ENCODE measurements at regions not wholly inside any gene's neighbourhood (a gene's known extent, or its start where the extent isn't known, plus 50 kb on each side); places are given as distances from the start of the nearest gene placed in this dataset.

GRCh38 chr10:93166134-93166533 lies 92.4 kb downstream of the CYP26A1 start:
- H2BK120ac ChIP-seq (ENCODE audit: low read depth, low read length): no peak overlapping the region
- H3K9ac ChIP-seq (ENCODE audit: low read depth, low read length): no peak overlapping the region
- no peaks in the 10 kb centered on the region for H4K20me1 ChIP-seq (ENCODE audit: insufficient read depth, low read length)
- no peak for ATAC-seq (ENCODE audit: low read depth)
- intact Hi-C loops (cut with micrococcal nuclease) (no loop called here), dilution Hi-C loops (cut with HindIII; ENCODE audit: low sequenced_read_pairs, unreplicated experiment) (no loop called here), in situ Hi-C loops (cut with MboI; ENCODE audit: low sequenced_read_pairs) (no loop called here)
- H3K27ac ChIP-seq (ENCODE audit: insufficient read depth, low read length): no peak overlapping the region
- no peak overlapping the region for H3K18ac ChIP-seq (ENCODE audit: low read depth, low read length)
- no peak overlapping the region for H3K4ac ChIP-seq (ENCODE audit: low read depth, low read length)
- H3K4me3 ChIP-seq (ENCODE audit: insufficient read depth, low read depth, low read length): no peak overlapping the region
- no peak overlapping the region for H4K91ac ChIP-seq (ENCODE audit: insufficient read depth, low read depth, low read length)
- no peak for DNase-seq
- no peak overlapping the region for H3K14ac ChIP-seq (replicated peaks; ENCODE audit: low read depth, low read length)
- TF ChIP-seq FOS (IDR thresholded peaks at IDR 0.05; ENCODE audit: low read depth, low read length) (no peak), MAFK (IDR thresholded peaks at IDR 0.05; ENCODE audit: low read depth, low read length) (no peak), CEBPB (IDR thresholded peaks at IDR 0.05; ENCODE audit: low read depth, low read length) (no peak), RFX5 (IDR thresholded peaks at IDR 0.05; ENCODE audit: low read depth, low read length) (no peak), NFE2L2 (IDR thresholded peaks at IDR 0.05; ENCODE audit: low read depth, low read length) (no peak), RCOR1 (IDR thresholded peaks at IDR 0.05; ENCODE audit: insufficient replicate concordance, low read length) (no peak), CTCF (conservative IDR thresholded peaks at IDR 0.05; ENCODE audit: low read depth, low read length) (no peak), CHD1 (IDR thresholded peaks at IDR 0.05; ENCODE audit: low read depth, low read length) (no peak), ELK1 (IDR thresholded peaks at IDR 0.05; ENCODE audit: borderline replicate concordance, low read depth, low read length) (no peak), MXI1 (IDR thresholded peaks at IDR 0.05; ENCODE audit: borderline replicate concordance, low read depth, low read length) (no peak), SMC3 (IDR thresholded peaks at IDR 0.05; ENCODE audit: low read depth, low read length) (no peak), BHLHE40 (IDR thresholded peaks at IDR 0.05; ENCODE audit: low read depth, low read length) (no peak)
- no peak overlapping the region for H2BK20ac ChIP-seq (ENCODE audit: low read depth, low read length)
- no peak overlapping the region for H2AK9ac ChIP-seq (replicated peaks; ENCODE audit: low read depth, low read length, poor library complexity)
- H3K79me1 ChIP-seq (ENCODE audit: low read depth in 1 of 2, low read length in 2 of 2): no peaks in the 10 kb centered on the region
- H2BK5ac ChIP-seq (ENCODE audit: low read depth, low read length, poor library complexity, severe bottlenecking): no peak overlapping the region
- no peaks in the 10 kb centered on the region for H3K4me1 ChIP-seq (ENCODE audit: control insufficient read depth, insufficient read depth, low read length)
- peaks cover 4% of the 10 kb centered on the region; the same call in 1 of the 2 replicates for H3K9me3 ChIP-seq (ENCODE audit: control insufficient read depth, insufficient read depth, low read length)
- H3K27me3 ChIP-seq (ENCODE audit: control insufficient read depth, insufficient read depth, low read length): peaks cover 3% of the 10 kb centered on the region; the same call in 1 of the 2 replicates
- no TSS peak for BruUV-seq (replicated peaks)
- no peak overlapping the region for H3K56ac ChIP-seq (ENCODE audit: extremely low read depth, insufficient read depth, low read length)
- ChIA-PET CTCF (interaction anchor here (0.6 to 1.4 kb wide), 3 partner anchors 10 to 59 kb away, joined by 3 to 4 read pairs (median 3); no protein-coding TSS in a partner anchor), POLR2A (ENCODE audit: unreplicated experiment) (interaction anchor here (0.5 kb wide), 2 partner anchors 9 to 44 kb away, joined by 3 to 6 read pairs; no protein-coding TSS in a partner anchor)
- WGBS, 2 experiments (ENCODE audit: extremely low coverage in 2 of 2, insufficient read length in 1 of 2): 67% methylated on average over 1 of the region's 4 CpGs; no CpG with 5 or more reads in 1 of the 2 experiments
- H3K4me2 ChIP-seq (ENCODE audit: low read depth, low read length): no peak overlapping the region
- H3K36me3 ChIP-seq (ENCODE audit: control insufficient read depth, insufficient read depth, low read length): no peaks in the 10 kb centered on the region
- no peak overlapping the region for H4K5ac ChIP-seq (ENCODE audit: low read depth, low read length)
- H2AK5ac ChIP-seq (ENCODE audit: low read depth, low read length): no peak overlapping the region
- H2BK15ac ChIP-seq (ENCODE audit: low read depth, low read length): no peak overlapping the region
- no peak overlapping the region for H2AFZ ChIP-seq (replicated peaks; ENCODE audit: low read length, poor library complexity)
- H3K23ac ChIP-seq (ENCODE audit: low read depth, low read length): no peak overlapping the region
- no peaks in the 10 kb centered on the region for H3K9me1 ChIP-seq (ENCODE audit: insufficient read depth, low read length)
- no peak overlapping the region for H4K8ac ChIP-seq (ENCODE audit: low read depth in 2 of 2, low read length in 2 of 2)

Data from IMR-90 (cell line).